OCI-LY3 (cell line): ENCODE measurements at regions not wholly inside any gene's neighbourhood (a gene's known extent, or its start where the extent isn't known, plus 50 kb on each side); places are given as distances from the start of the nearest gene placed in this dataset.

Experiments used
- EZH2phosphoT487 ChIP-seq: fragments of 200-600 bp; shearing (Covaris generic); IDR thresholded peaks from 2 replicates; pipeline ENCODE4 v1.6.1; 2018; ENCODE audit warnings: antibody characterized with exemption, mixed run types, low read depth
- TF ChIP-seq, protein P1 (sequence below): fragments of 200-600, 300-600 bp; sonication (generic); IDR thresholded peaks from 2 replicates; pipeline ENCODE4 v1.5.1; 2014; ENCODE audit warnings: antibody characterized with exemption, low read length, low read depth

DNA sequence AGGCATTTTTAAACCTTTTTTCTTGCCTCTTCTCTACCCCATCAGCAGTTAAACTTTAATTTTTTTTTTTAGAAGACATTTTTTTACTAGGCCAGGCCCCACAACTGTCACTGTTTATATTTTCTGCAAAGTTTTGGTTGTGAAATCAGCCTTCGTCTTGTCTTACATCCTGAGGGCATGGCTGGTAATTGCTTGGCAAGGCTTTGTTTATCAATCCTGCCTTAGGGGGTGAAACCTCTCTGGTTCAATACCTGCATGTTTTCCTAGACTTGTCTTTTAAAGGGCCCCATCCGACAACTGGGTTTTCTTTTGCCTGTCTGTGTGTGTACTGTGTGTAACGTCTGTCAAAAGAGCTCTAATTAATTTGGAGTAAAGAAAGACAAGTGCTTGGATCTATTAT lies 330.0 kb upstream of the CWC22 start:
- TF ChIP-seq, protein P1, sequence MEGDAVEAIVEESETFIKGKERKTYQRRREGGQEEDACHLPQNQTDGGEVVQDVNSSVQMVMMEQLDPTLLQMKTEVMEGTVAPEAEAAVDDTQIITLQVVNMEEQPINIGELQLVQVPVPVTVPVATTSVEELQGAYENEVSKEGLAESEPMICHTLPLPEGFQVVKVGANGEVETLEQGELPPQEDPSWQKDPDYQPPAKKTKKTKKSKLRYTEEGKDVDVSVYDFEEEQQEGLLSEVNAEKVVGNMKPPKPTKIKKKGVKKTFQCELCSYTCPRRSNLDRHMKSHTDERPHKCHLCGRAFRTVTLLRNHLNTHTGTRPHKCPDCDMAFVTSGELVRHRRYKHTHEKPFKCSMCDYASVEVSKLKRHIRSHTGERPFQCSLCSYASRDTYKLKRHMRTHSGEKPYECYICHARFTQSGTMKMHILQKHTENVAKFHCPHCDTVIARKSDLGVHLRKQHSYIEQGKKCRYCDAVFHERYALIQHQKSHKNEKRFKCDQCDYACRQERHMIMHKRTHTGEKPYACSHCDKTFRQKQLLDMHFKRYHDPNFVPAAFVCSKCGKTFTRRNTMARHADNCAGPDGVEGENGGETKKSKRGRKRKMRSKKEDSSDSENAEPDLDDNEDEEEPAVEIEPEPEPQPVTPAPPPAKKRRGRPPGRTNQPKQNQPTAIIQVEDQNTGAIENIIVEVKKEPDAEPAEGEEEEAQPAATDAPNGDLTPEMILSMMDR, result no peak
- no peak for TF ChIP-seq EZH2phosphoT487
